ENCODE measurements at regions not wholly inside any gene's neighbourhood (a gene's known extent, or its start where the extent isn't known, plus 50 kb on each side); places are given as distances from the start of the nearest gene placed in this dataset.
A peak's percentile ranks its signal among the peaks of the same experiment; 100 is the strongest.
"Not testable (repeated sequence)": the region's sequence is repeated elsewhere in the genome, so short reads cannot be mapped to it uniquely, and the experiment has no call there.

- DNase-seq = no peak
Observed at GRCh38 chr2:212912445-212913103, 238.8 kb downstream of the IKZF2 start.

- no peak for DNase-seq
Observed at GRCh38 chr2:212911011-212911410, 240.4 kb downstream of the IKZF2 start.

GRCh38 chr2:212908682-212909435, 242.6 kb downstream of the IKZF2 start:
- DNase-seq = no peak

- no peak for DNase-seq
Observed at GRCh38 chr2:212908031-212908430, 243.4 kb downstream of the IKZF2 start.

- no peak for DNase-seq
Observed at GRCh38 chr2:212906620-212907019, 244.8 kb downstream of the IKZF2 start.

- DNase-seq = no peak
Observed at GRCh38 chr2:212905640-212906201, 245.7 kb downstream of the IKZF2 start.

- DNase-seq = no peak
Observed at GRCh38 chr2:212904646-212905045, 246.8 kb downstream of the IKZF2 start.

GRCh38 chr2:212903413-212903812, 248.0 kb downstream of the IKZF2 start:
- no peak for DNase-seq

- no peak for DNase-seq
Observed at GRCh38 chr2:212902421-212902820, 249.0 kb downstream of the IKZF2 start.

- no peak for DNase-seq
Observed at GRCh38 chr2:212901604-212902275, 249.7 kb downstream of the IKZF2 start.

GRCh38 chr2:212900715-212901114, 250.7 kb downstream of the IKZF2 start:
- DNase-seq = no peak

GRCh38 chr2:212898011-212898410, 253.4 kb downstream of the IKZF2 start:
- DNase-seq = no peak

- DNase-seq = peak; percentile 25
Observed at GRCh38 chr2:212897296-212897695, 254.1 kb downstream of the IKZF2 start.

GRCh38 chr2:212894026-212894425, 257.4 kb downstream of the IKZF2 start:
- DNase-seq = no peak

GRCh38 chr2:212893216-212893615, 258.2 kb downstream of the IKZF2 start:
- DNase-seq = peak; percentile 77

GRCh38 chr2:212892193-212892592, 259.2 kb downstream of the IKZF2 start:
- DNase-seq = peak; percentile 88

- DNase-seq = no peak
Observed at GRCh38 chr2:212891580-212891979, 259.8 kb downstream of the IKZF2 start.

- DNase-seq = no peak
Observed at GRCh38 chr2:212882626-212883025, 268.8 kb downstream of the IKZF2 start.

- DNase-seq = not testable (repeated sequence)
Observed at GRCh38 chr2:212876556-212876955, 274.9 kb downstream of the IKZF2 start.

- not testable (repeated sequence) for DNase-seq
Observed at GRCh38 chr2:212875950-212876349, 275.5 kb downstream of the IKZF2 start.

- no peak for DNase-seq
Observed at GRCh38 chr2:212873256-212873655, 278.2 kb downstream of the IKZF2 start.

GRCh38 chr2:212871597-212871996, 279.8 kb downstream of the IKZF2 start:
- DNase-seq = no peak

- no peak for DNase-seq
Observed at GRCh38 chr2:212864186-212864585, 287.2 kb downstream of the IKZF2 start.

- peak; percentile 63 for DNase-seq
Observed at GRCh38 chr2:212863185-212863588, 288.2 kb downstream of the IKZF2 start.

All from NCI-H82 (cell line).